ENCODE measurements at regions not wholly inside any gene's neighbourhood (a gene's known extent, or its start where the extent isn't known, plus 50 kb on each side); places are given as distances from the start of the nearest gene placed in this dataset.
"Not testable (repeated sequence)": the region's sequence is repeated elsewhere in the genome, so short reads cannot be mapped to it uniquely, and the experiment has no call there.

DNA sequence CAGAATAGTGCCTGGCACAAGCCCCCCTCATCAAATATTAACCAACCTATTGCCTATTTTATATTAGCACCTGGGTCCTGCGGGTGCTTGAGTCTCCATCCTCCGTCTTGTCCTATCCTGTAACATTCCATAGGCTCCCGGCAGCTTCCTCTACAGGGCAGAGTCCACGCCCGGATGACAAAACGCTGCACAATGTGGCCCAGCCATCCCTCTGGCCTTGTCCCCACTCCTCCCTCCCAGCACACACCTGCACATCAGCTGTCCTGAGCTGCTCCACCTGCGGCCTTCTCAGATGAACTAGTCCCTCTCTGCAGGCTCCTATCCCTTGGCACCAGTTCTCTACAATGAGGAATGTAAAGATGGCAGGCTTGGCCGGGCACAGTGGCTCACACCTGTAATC, 153.5 kb upstream of the PDE1C start:
- H3K27me3 Mint-ChIP-seq, result peaks cover 3% of the 10 kb centered on the region
- no peaks in the 10 kb centered on the region for H3K4me1 Mint-ChIP-seq
- no peaks in the 10 kb centered on the region for H3K36me3 Mint-ChIP-seq (ENCODE audit: low read depth)
- POLR2A ChIA-PET, result no interaction called here
- intact Hi-C loops (cut with micrococcal nuclease), result no loop called here
- TF ChIP-seq, protein P1, sequence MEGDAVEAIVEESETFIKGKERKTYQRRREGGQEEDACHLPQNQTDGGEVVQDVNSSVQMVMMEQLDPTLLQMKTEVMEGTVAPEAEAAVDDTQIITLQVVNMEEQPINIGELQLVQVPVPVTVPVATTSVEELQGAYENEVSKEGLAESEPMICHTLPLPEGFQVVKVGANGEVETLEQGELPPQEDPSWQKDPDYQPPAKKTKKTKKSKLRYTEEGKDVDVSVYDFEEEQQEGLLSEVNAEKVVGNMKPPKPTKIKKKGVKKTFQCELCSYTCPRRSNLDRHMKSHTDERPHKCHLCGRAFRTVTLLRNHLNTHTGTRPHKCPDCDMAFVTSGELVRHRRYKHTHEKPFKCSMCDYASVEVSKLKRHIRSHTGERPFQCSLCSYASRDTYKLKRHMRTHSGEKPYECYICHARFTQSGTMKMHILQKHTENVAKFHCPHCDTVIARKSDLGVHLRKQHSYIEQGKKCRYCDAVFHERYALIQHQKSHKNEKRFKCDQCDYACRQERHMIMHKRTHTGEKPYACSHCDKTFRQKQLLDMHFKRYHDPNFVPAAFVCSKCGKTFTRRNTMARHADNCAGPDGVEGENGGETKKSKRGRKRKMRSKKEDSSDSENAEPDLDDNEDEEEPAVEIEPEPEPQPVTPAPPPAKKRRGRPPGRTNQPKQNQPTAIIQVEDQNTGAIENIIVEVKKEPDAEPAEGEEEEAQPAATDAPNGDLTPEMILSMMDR (IDR thresholded peaks at IDR 0.05), result no peak
- no peak for ATAC-seq (ENCODE audit: low read depth)
- H3K9me3 Mint-ChIP-seq, result peaks cover 9% of the 10 kb centered on the region
- H3K27ac Mint-ChIP-seq, result no peak overlapping the region
- no peak for DNase-seq
- CTCF ChIA-PET, result interaction anchor here (1.1 kb wide), 1 partner anchor 13 kb away, joined by 4 read pairs; no protein-coding TSS in a partner anchor
- no peak overlapping the region for H3K4me3 Mint-ChIP-seq

DNA sequence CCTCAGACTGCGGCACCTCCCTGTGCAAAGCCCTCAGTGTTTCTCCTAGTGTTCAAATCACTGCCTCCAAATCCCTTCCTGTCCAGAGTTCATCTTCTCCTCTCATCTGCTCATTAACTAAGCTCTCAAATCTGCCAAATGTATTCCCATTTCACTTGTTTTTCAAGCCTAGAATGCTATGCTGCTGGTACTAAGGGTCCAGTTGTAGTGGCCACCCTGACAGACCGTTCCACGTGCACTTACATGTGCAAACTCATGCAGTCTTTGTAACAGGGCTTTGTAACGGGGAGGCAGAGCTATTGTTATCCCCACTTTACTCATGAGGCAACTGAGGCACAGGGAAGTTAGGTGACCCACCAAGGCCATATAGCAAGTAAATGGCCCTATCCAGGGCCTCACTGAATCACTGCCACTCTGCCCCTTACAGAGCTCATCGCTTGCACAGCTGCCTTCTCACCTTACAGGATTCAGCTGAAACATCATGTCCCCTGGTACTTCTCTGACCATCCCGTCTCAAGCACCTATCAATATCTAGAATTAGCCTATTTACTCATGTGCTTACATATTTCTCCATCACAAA, 153.0 kb upstream of the PDE1C start:
- no peak overlapping the region for H3K27ac Mint-ChIP-seq
- intact Hi-C loops (cut with micrococcal nuclease), result no loop called here
- no peaks in the 10 kb centered on the region for H3K36me3 Mint-ChIP-seq (ENCODE audit: low read depth)
- TF ChIP-seq, protein P1 (IDR thresholded peaks at IDR 0.05), result no peak
- H3K9me3 Mint-ChIP-seq, result peaks cover 9% of the 10 kb centered on the region
- ChIA-PET CTCF (interaction anchor here (1.1 kb wide), 1 partner anchor 13 kb away, joined by 4 read pairs; no protein-coding TSS in a partner anchor), POLR2A (no interaction called here)
- H3K27me3 Mint-ChIP-seq, result peaks cover 3% of the 10 kb centered on the region
- no peak overlapping the region for H3K4me3 Mint-ChIP-seq
- no peak for DNase-seq
- no peaks in the 10 kb centered on the region for H3K4me1 Mint-ChIP-seq
- no peak for ATAC-seq (ENCODE audit: low read depth)

DNA sequence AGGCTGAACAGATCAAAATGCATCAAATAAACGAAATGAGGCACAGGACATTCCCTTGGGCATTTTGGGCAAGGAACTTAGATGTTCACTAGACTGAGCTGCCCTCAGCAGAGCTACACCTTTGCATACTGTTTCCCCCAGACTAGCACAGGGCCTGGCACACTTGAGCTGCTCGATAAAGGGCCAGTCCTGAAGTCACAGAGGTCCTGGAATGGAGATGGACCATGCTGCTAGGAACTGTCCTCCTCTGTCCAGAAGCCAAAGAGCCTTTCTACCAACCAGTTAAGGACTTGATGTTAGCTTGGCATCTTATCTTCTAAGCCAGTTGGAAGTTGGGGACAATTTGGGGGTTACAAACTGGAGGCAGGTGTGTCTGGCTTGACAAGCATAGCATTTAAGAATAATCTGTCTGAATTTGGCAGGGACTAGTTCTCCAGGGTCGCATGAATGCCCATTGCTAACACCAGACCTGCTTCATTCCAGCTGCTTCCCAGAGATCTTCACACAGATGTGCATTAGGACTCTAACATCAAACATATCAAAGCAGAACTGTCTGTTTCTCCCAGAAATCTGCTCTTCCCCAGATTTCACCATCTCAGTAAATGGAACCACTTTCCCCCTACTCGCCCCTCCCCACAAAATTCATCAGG, 152.2 kb upstream of the PDE1C start:
- TF ChIP-seq, protein P1 (IDR thresholded peaks at IDR 0.05), result no peak
- no peak overlapping the region for H3K4me3 Mint-ChIP-seq
- no peaks in the 10 kb centered on the region for H3K36me3 Mint-ChIP-seq (ENCODE audit: low read depth)
- peaks cover 3% of the 10 kb centered on the region for H3K27me3 Mint-ChIP-seq
- CTCF ChIA-PET, result interaction anchor here (1.1 kb wide), 1 partner anchor 12 kb away, joined by 4 read pairs; no protein-coding TSS in a partner anchor
- POLR2A ChIA-PET, result no interaction called here
- intact Hi-C loops (cut with micrococcal nuclease), result no loop called here
- ATAC-seq (ENCODE audit: low read depth) (no peak), DNase-seq (no peak)
- H3K27ac Mint-ChIP-seq, result no peak overlapping the region
- peaks cover 1% of the 10 kb centered on the region for H3K9me3 Mint-ChIP-seq
- H3K4me1 Mint-ChIP-seq, result no peaks in the 10 kb centered on the region

DNA sequence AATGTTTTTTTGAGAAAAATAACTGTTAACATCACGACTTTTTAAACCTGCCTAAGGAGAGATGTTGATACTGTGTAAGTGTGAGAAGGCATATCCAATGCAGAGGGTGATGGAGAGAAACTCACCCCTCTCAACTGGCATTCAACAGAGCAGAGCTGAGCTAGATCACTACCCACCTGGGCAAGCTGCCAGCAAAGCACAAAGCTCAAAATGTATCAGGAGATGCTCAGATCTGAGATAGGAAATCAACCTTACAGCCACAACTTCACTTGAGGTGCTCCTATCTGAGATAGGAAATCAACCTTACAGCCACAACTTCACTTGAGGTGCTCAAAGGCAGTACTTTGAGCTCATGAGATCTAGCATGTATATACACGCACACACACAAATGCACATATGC, 151.5 kb upstream of the PDE1C start:
- Mint-ChIP-seq H3K27ac (no peak overlapping the region), H3K4me3 (no peak overlapping the region), H3K27me3 (peaks cover 3% of the 10 kb centered on the region), H3K36me3 (ENCODE audit: low read depth) (no peaks in the 10 kb centered on the region), H3K4me1 (no peaks in the 10 kb centered on the region), H3K9me3 (no peaks in the 10 kb centered on the region)
- intact Hi-C loops (cut with micrococcal nuclease), result no loop called here
- ChIA-PET CTCF (no interaction called here), POLR2A (no interaction called here)
- ATAC-seq (ENCODE audit: low read depth) (no peak), DNase-seq (no peak)
- TF ChIP-seq, protein P1 (IDR thresholded peaks at IDR 0.05), result no peak

DNA sequence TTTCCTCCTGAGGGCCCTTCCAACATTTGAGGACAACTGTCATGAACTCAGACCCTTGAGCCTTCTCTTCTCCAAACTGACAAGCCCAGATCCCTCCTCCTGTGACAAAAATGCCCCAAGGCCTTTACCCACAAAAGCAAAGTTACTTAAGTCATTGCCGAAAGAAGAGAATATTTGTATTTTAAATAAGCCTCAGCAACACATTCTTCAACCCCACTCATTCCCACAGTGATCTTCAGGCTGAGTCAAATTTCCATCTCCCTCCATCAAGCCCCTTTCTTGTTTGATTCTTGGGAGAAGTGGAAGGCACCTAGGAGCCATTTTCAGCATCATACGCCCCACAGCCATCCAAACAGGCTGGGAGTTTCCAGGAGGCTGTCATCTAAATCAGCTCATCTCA, 150.8 kb upstream of the PDE1C start:
- intact Hi-C loops (cut with micrococcal nuclease), result no loop called here
- CTCF ChIA-PET, result interaction anchor here (1.0 kb wide), 1 partner anchor 13 kb away, joined by 3 read pairs; no protein-coding TSS in a partner anchor
- H3K9me3 Mint-ChIP-seq, result no peaks in the 10 kb centered on the region
- no peak overlapping the region for H3K4me3 Mint-ChIP-seq
- TF ChIP-seq, protein P1 (IDR thresholded peaks at IDR 0.05), result no peak
- POLR2A ChIA-PET, result no interaction called here
- ATAC-seq (ENCODE audit: low read depth), result no peak
- DNase-seq, result no peak
- H3K4me1 Mint-ChIP-seq, result no peaks in the 10 kb centered on the region
- H3K27ac Mint-ChIP-seq, result no peak overlapping the region
- no peaks in the 10 kb centered on the region for H3K36me3 Mint-ChIP-seq (ENCODE audit: low read depth)
- peaks cover 3% of the 10 kb centered on the region for H3K27me3 Mint-ChIP-seq

DNA sequence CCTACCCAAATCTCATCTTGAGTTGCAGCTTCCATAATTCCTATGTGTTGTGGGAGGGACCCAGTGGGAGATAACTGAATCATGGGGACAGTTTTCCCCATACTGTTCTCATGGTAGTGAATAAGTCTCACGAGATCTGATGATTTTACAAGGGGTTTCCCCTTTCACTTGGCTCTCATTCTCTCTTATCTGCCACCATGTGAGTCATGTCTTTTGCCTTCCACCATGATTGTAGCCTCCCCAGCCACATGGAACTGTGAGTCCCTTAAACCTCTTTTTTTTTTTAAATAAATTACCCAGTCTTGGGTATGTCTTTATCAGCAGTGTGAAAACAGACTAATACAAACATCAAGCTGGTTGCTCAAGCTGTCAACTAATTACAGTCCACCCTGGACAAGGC, 149.6 kb upstream of the PDE1C start:
- intact Hi-C loops (cut with micrococcal nuclease); CTCF ChIA-PET: not testable (repeated sequence)

More for the DNA sequence above, 149.6 kb upstream of the PDE1C start:
- POLR2A ChIA-PET; H3K4me3 Mint-ChIP-seq; H3K27me3 Mint-ChIP-seq; ATAC-seq (ENCODE audit: low read depth); DNase-seq; H3K27ac Mint-ChIP-seq; H3K9me3 Mint-ChIP-seq; H3K36me3 Mint-ChIP-seq (ENCODE audit: low read depth); H3K4me1 Mint-ChIP-seq: not testable (repeated sequence)

Data from activated B cell treated with CpG ODN at 0.5 μM for 24 hours (primary cell).